ENCODE measurements at regions not wholly inside any gene's neighbourhood (a gene's known extent, or its start where the extent isn't known, plus 50 kb on each side); places are given as distances from the start of the nearest gene placed in this dataset.

DNA sequence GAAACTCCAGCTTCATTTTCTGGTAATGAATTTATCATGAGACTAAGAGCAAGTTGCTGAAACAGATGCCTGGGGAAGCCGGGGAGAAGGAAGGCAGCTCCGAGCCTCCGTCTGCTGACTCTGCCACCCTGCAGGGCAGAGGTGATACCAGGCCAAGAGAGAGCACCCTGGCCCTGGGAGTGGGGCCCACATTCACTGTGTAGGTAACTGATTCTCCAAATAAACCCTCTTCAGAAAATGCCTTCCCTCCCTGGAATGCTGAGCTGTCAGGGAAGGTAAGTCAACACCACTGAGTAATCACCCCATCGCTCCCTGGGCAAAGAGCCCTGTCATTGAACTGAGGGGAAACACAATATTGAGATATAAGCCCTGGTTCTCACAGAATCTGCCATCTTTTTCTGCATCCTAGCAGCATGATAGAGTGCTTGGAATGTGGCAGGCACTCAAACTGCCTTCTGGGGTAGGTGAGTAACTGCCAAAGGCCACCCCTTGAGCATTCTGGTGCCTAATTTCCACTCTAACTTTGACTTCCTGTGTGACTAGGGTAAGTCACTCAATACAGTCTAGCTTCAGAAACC lies 147.6 kb downstream of the SPATA19 start (continued):
- no peak for TF ChIP-seq RFX1 (IDR thresholded peaks at IDR 0.05)

DNA sequence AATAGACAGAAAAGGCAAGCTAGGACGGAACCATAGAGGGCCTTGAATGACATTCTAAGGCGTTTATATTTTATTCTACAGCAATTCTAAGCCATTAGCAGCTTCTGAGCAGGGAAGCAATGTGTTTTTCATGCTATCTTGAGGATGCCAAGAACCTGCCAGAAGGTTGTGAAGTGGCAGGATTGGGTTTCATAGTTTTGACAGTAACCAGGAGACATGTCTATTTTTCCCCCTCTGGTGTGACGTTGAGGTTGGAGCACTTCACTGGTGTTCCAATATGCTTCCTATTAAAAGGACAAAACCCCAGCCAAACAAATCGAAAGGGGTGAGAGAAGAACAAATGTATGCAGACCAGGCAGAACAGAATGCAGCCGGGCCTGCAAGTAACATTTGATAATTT lies 148.2 kb downstream of the SPATA19 start:
- no peak for DNase-seq (ENCODE audit: low spot score)
- ChIA-PET POLR2A (no interaction called here), CTCF (ENCODE audit: low intra/inter-chr PET ratio, low total read pairs) (no interaction called here)
- intact Hi-C loops (cut with micrococcal nuclease; ENCODE audit: unreplicated experiment) (no loop called here), in situ Hi-C loops (cut with HindIII; ENCODE audit: extremely low pct_ligation_motif_present, low pct_unique_long_range_greater_than_20kb) (no loop called here)
- H2AFZ ChIP-seq (ENCODE audit: low read length): no peak overlapping the region
- no peak overlapping the region for H3K4me3 ChIP-seq (replicated peaks in 1 of 3; ENCODE audit: insufficient read depth in 1 of 3, low read depth in 2 of 3, low read length in 3 of 3)
- H3K9ac ChIP-seq (ENCODE audit: insufficient read depth, low read depth, low read length): no peak overlapping the region
- H3K4me1 ChIP-seq (ENCODE audit: insufficient read depth, low read length): no peaks in the 10 kb centered on the region
- 7% methylated on average over 5 of the region's 5 CpGs for WGBS (ENCODE audit: low lambda C conversion rate)
- no peaks in the 10 kb centered on the region for H3K79me2 ChIP-seq (ENCODE audit: insufficient read depth, low read length)
- no peak for ATAC-seq
- FAIRE-seq: no peak
- H3K9me3 ChIP-seq (ENCODE audit: low read length): no peaks in the 10 kb centered on the region
- no peaks in the 10 kb centered on the region for H3K36me3 ChIP-seq (replicated peaks in 1 of 2; ENCODE audit: control insufficient read depth in 1 of 2, insufficient read depth in 2 of 2, low read length in 2 of 2)
- no peak overlapping the region for H3K27ac ChIP-seq (ENCODE audit: extremely low read length, insufficient read depth, low read length)
- H3K4me2 ChIP-seq (ENCODE audit: low read depth, low read length): no peak overlapping the region
- no peaks in the 10 kb centered on the region for H4K20me1 ChIP-seq (ENCODE audit: insufficient read depth, low read length)
- H3K27me3 ChIP-seq (ENCODE audit: control insufficient read depth in 1 of 2, insufficient read depth in 2 of 2, low read length in 2 of 2): no peaks in the 10 kb centered on the region
- TF ChIP-seq, protein P1, sequence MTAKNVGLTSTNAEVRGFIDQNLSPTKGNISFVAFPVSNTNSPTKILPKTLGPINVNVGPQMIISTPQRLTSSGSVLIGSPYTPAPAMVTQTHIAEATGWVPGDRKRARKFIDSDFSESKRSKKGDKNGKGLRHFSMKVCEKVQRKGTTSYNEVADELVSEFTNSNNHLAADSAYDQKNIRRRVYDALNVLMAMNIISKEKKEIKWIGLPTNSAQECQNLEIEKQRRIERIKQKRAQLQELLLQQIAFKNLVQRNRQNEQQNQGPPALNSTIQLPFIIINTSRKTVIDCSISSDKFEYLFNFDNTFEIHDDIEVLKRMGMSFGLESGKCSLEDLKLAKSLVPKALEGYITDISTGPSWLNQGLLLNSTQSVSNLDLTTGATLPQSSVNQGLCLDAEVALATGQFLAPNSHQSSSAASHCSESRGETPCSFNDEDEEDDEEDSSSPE (CRISPR knock-in tag; IDR thresholded peaks at IDR 0.05): no peak
- TF ChIP-seq, protein P2, sequence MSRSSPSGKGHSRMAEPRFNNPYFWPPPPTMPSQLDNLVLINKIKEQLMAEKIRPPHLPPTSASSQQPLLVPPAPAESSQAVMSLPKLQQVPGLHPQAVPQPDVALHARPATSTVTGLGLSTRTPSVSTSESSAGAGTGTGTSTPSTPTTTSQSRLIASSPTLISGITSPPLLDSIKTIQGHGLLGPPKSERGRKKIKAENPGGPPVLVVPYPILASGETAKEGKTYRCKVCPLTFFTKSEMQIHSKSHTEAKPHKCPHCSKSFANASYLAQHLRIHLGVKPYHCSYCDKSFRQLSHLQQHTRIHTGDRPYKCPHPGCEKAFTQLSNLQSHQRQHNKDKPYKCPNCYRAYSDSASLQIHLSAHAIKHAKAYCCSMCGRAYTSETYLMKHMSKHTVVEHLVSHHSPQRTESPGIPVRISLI (CRISPR knock-in tag; IDR thresholded peaks at IDR 0.05; ENCODE audit: borderline replicate concordance): no peak
- TF ChIP-seq, protein P3, sequence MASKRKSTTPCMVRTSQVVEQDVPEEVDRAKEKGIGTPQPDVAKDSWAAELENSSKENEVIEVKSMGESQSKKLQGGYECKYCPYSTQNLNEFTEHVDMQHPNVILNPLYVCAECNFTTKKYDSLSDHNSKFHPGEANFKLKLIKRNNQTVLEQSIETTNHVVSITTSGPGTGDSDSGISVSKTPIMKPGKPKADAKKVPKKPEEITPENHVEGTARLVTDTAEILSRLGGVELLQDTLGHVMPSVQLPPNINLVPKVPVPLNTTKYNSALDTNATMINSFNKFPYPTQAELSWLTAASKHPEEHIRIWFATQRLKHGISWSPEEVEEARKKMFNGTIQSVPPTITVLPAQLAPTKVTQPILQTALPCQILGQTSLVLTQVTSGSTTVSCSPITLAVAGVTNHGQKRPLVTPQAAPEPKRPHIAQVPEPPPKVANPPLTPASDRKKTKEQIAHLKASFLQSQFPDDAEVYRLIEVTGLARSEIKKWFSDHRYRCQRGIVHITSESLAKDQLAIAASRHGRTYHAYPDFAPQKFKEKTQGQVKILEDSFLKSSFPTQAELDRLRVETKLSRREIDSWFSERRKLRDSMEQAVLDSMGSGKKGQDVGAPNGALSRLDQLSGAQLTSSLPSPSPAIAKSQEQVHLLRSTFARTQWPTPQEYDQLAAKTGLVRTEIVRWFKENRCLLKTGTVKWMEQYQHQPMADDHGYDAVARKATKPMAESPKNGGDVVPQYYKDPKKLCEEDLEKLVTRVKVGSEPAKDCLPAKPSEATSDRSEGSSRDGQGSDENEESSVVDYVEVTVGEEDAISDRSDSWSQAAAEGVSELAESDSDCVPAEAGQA (IDR thresholded peaks at IDR 0.05; ENCODE audit: low read depth): no peak
- TF ChIP-seq, protein P3 (CRISPR knock-in tag; IDR thresholded peaks at IDR 0.05; ENCODE audit: borderline replicate concordance): no peak
- TF ChIP-seq ZFP36L2 (CRISPR knock-in tag; IDR thresholded peaks at IDR 0.05): no peak
- TF ChIP-seq, protein P4, sequence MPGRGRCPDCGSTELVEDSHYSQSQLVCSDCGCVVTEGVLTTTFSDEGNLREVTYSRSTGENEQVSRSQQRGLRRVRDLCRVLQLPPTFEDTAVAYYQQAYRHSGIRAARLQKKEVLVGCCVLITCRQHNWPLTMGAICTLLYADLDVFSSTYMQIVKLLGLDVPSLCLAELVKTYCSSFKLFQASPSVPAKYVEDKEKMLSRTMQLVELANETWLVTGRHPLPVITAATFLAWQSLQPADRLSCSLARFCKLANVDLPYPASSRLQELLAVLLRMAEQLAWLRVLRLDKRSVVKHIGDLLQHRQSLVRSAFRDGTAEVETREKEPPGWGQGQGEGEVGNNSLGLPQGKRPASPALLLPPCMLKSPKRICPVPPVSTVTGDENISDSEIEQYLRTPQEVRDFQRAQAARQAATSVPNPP (CRISPR knock-in tag; IDR thresholded peaks at IDR 0.05): no peak
- BruUV-seq (replicated peaks): no TSS peak
